ENCODE measurements at regions not wholly inside any gene's neighbourhood (a gene's known extent, or its start where the extent isn't known, plus 50 kb on each side); places are given as distances from the start of the nearest gene placed in this dataset.

- TF ChIP-seq EZH2 (IDR thresholded peaks at IDR 0.05; ENCODE audit: insufficient read depth, poor library complexity, severe bottlenecking), result no peak
- no peak for TF ChIP-seq EZH2phosphoT487 (IDR thresholded peaks at IDR 0.05; ENCODE audit: insufficient read depth, low read depth)
Observed at GRCh38 chr5:88051148-88051547, 217.5 kb downstream of the TMEM161B start.

Measured in GM23248 (cell line).